HG03571 (cell line): ENCODE measurements at regions not wholly inside any gene's neighbourhood (a gene's known extent, or its start where the extent isn't known, plus 50 kb on each side); places are given as distances from the start of the nearest gene placed in this dataset.

ENCODE experiments used
- ATAC-seq: cut with Tn5 transposase; IDR thresholded peaks from one replicate; pipeline ENCODE4 v1.9.1; 2021; ENCODE audit not compliant: unreplicated experiment

GRCh38 chr3:83092521-83093221, 1331.2 kb upstream of the GBE1 start:
- no peak for ATAC-seq

- no peak for ATAC-seq
These were observed 1314.6 kb upstream of the GBE1 start for GRCh38 chr3:83076041-83076440.

GRCh38 chr3:83074485-83074884, 1313.0 kb upstream of the GBE1 start:
- no peak for ATAC-seq

- no peak for ATAC-seq
These were observed 1304.5 kb upstream of the GBE1 start for GRCh38 chr3:83065851-83066460.

GRCh38 chr3:83063446-83063845, 1302.0 kb upstream of the GBE1 start:
- no peak for ATAC-seq

GRCh38 chr3:83048556-83048955, 1287.1 kb upstream of the GBE1 start:
- no peak for ATAC-seq

GRCh38 chr3:83039422-83039821, 1278.0 kb upstream of the GBE1 start:
- no peak for ATAC-seq

- ATAC-seq, result no peak
These were observed 1274.2 kb upstream of the GBE1 start for GRCh38 chr3:83035704-83036010.

GRCh38 chr3:83034806-83035703, 1273.6 kb upstream of the GBE1 start:
- no peak for ATAC-seq

- no peak for ATAC-seq
These were observed 1271.7 kb upstream of the GBE1 start for GRCh38 chr3:83033133-83033532.

GRCh38 chr3:83023086-83023485, 1261.6 kb upstream of the GBE1 start:
- no peak for ATAC-seq

GRCh38 chr3:83011481-83011880, 1250.0 kb upstream of the GBE1 start:
- no peak for ATAC-seq

- no peak for ATAC-seq
These were observed 1242.5 kb upstream of the GBE1 start for GRCh38 chr3:83003917-83004316.

GRCh38 chr3:83002869-83003445, 1241.5 kb upstream of the GBE1 start:
- ATAC-seq, result no peak

- ATAC-seq, result no peak
These were observed 1238.3 kb upstream of the GBE1 start for GRCh38 chr3:82999777-83000176.

GRCh38 chr3:82978368-82978767, 1216.9 kb upstream of the GBE1 start:
- no peak for ATAC-seq

GRCh38 chr3:82977871-82978270, 1216.4 kb upstream of the GBE1 start:
- ATAC-seq, result no peak

- no peak for ATAC-seq
These were observed 1212.3 kb upstream of the GBE1 start for GRCh38 chr3:82973791-82974190.

- ATAC-seq, result no peak
These were observed 1198.9 kb upstream of the GBE1 start for GRCh38 chr3:82960379-82960778.

GRCh38 chr3:82957696-82958095, 1196.3 kb upstream of the GBE1 start:
- no peak for ATAC-seq

GRCh38 chr3:82957079-82957478, 1195.6 kb upstream of the GBE1 start:
- ATAC-seq, result no peak

- ATAC-seq, result no peak
These were observed 1193.0 kb upstream of the GBE1 start for GRCh38 chr3:82954486-82954885.
